GM12872 (cell line): ENCODE measurements at regions not wholly inside any gene's neighbourhood (a gene's known extent, or its start where the extent isn't known, plus 50 kb on each side); places are given as distances from the start of the nearest gene placed in this dataset.

Experiments
- TF ChIP-seq, protein P1 (sequence below): IDR thresholded peaks from 3 replicates; pipeline ENCODE4 v1.5.1; 2011; ENCODE audit warnings: low read depth, mild to moderate bottlenecking, low read length, moderate library complexity; ENCODE audit not compliant: insufficient read depth

DNA sequence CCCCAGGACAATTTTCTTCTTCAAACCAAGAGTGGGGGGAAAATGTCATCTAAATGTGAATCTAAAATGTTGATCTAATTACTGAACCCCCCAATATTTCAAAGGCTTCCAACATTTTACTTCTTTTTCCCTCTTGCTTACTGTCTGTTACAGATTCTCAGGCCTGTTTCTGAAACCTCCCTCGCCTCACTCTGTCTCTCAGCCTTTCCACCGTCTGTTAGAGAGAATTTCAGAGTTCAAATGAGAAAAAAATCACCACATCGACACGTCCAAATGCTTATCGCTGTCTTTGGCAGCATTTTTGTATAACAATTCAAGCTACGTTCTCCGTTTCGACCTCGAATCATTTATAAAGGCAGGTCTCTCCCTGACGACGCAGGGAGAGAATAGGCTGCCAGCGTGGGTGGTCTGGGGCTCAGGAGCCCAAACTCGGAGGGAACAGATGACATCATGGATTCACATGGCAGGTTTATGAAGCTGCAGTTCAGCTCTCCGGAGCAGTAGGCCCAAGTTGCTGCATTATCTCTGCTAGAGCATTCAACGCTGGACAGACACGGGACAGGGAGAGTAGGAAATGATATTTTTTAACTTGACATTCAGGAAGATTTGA, 139.8 kb downstream of the GAS1 start:
- TF ChIP-seq, protein P1, sequence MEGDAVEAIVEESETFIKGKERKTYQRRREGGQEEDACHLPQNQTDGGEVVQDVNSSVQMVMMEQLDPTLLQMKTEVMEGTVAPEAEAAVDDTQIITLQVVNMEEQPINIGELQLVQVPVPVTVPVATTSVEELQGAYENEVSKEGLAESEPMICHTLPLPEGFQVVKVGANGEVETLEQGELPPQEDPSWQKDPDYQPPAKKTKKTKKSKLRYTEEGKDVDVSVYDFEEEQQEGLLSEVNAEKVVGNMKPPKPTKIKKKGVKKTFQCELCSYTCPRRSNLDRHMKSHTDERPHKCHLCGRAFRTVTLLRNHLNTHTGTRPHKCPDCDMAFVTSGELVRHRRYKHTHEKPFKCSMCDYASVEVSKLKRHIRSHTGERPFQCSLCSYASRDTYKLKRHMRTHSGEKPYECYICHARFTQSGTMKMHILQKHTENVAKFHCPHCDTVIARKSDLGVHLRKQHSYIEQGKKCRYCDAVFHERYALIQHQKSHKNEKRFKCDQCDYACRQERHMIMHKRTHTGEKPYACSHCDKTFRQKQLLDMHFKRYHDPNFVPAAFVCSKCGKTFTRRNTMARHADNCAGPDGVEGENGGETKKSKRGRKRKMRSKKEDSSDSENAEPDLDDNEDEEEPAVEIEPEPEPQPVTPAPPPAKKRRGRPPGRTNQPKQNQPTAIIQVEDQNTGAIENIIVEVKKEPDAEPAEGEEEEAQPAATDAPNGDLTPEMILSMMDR, result no peak

DNA sequence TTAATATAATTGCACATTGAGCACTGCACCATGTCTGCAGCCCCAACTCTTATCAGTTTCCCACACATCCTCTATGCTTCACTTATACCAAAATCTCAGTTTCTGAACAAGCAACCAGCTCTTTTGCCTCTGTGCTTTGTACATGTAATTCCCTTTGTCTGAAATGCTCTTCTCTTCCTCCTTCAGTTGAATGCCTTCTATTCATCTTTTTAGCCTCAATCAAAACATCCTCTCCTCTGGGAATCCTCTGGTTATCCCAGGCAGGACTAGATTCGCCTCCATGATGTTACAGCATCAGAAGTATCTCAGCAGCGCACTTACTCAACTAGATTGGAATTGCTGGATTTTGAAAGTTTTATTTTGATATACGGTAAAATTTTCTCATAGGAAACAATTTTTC, 143.3 kb downstream of the GAS1 start:
- TF ChIP-seq, protein P1, result no peak

DNA sequence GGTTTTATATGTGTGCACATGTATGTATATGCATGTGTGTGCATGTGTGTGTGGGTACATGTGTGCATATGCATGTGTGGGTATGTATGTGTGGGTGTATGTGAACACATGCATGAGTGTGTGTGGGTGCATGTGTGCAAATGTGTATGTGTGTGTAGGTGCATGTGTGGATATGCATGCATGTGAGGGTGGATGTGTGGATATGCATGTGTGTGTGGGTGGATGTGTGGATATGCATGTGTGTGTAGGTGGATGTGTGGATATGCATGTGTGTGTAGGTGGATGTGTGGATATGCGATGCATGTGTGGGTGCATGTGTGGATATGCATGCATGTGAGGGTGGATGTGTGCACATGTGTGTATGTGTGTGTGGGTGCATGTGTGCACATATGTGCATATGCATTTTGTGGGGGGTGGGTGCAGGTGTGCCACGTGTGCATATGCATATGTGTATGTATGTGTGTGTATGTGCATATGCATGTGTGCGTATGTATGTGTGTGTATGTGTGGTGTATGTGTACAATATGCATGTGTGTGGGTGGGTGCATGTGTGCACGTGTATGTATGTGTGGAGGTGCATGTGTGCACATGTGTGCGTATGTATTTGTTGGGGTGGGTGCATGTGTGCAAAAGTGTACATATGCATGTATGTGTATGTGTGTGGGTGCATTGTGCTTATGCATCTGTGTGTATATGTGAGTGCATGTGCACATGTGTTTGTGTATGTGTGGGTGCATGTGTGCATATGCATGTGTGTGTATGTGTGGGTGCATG, 144.2 kb downstream of the GAS1 start:
- TF ChIP-seq, protein P1, result no peak

DNA sequence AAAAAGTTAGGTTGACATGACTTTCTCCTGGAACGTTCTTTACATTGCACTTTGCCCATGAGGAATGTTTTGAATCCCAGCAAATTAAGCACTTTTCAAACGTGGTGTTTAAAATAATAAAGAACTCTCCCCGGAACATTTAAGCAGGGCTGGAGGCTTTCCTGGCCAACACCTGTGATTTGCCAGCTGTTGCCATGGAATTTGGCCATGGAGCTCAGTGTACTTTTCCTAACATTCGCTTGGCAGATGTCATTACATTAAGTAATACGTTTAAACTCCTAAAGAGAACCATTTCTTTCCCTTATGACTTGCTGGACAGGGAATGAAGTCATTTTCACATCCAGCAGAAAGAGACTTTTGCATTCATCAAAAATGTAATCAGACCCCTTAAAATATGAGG, 146.1 kb downstream of the GAS1 start:
- TF ChIP-seq, protein P1, result no peak

DNA sequence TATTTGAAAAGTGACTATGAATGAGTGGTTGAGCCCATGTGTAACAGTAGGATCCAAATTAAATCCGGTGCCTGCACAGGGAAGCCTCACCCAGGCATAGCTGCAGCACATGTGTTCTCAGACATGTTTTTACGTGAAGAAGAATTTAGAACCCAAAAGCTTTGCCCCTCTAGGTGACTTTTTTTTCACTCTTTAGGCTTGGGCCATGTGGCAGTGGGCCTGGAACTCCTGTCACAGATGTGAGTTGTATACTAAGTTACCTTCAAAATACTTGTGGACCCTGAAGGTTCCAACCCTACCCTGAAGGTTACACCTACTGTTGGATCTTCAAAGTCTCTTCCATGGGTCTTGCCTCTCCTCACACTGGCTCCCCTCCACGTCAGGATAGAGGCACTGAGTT, 146.6 kb downstream of the GAS1 start:
- TF ChIP-seq, protein P1, result no peak

DNA sequence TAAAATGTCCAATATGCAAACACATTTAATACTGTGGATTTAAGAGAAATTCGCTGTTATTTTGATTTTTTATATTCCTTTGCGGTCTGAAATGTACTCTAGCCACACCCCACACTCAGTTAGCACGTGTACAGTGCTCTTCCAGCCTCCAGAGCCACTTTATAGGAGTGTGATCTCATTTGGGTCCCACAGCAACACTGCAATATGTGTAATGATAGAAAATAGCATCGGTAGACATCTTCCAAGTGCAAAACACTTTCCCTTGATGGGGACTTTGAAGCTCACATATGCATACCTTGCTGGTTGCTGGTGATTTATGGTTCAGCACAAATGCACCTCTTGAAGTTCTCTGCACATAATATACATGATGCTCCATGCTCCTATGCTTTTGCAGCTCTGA, 148.3 kb downstream of the GAS1 start:
- TF ChIP-seq, protein P1, result no peak

DNA sequence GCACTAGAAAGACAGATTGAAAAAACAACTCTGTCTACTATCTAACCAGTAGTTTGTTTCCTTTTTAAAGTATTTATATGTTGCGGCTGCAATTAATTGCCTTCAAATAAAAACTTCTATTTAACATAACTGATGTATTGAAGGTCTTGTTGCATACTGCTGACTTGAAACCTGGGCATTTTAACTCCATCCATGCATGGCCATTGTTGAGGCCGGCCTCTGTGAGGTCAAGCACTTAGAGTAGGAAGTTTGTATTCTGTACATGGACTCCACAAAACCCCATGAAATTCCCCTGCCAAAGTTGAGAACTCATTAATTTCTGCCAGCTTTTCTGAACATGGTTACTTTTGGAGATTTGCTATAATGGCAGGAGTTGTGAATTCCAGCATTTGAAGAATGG, 150.6 kb downstream of the GAS1 start:
- TF ChIP-seq, protein P1, result no peak
